GM13976 (cell line): ENCODE measurements at regions not wholly inside any gene's neighbourhood (a gene's known extent, or its start where the extent isn't known, plus 50 kb on each side); places are given as distances from the start of the nearest gene placed in this dataset.

ENCODE experiments used
- DNase-seq: peaks from one replicate; pipeline ENCODE4 v3.0.0; 2012; ENCODE audit warnings: low spot score
- CTCF ChIP-seq: IDR thresholded peaks from 2 replicates; pipeline ENCODE4 v1.5.1; 2012; ENCODE audit warnings: borderline replicate concordance, mild to moderate bottlenecking; ENCODE audit not compliant: insufficient read depth; ENCODE audit errors: extremely low read depth, missing control alignments, control extremely low read depth
- in situ Hi-C: fragments of 300-500 bp; cut with MboI; formaldehyde crosslinking; loops from one replicate; pipeline ENCODE4 v1.12.0; 2022; ENCODE audit warnings: low sequenced_read_pairs, mixed read lengths, inconsistent platforms; ENCODE audit not compliant: unreplicated experiment

GRCh38 chr4:85257817-85258370 is 217.1 kb upstream of the ARHGAP24 start:
- in situ Hi-C loops, result no loop called here

GRCh38 chr4:85260064-85260463 is 214.9 kb upstream of the ARHGAP24 start:
- DNase-seq, result no peak
- in situ Hi-C loops, result no loop called here
- TF ChIP-seq CTCF, result no peak

More at GRCh38 chr4:85257817-85258370, 217.1 kb upstream of the ARHGAP24 start:
- DNase-seq, result no peak
- TF ChIP-seq CTCF, result no peak

- no peak for TF ChIP-seq CTCF
These were observed 209.7 kb upstream of the ARHGAP24 start for GRCh38 chr4:85265234-85265633.

GRCh38 chr4:85268188-85268587 is 206.8 kb upstream of the ARHGAP24 start:
- in situ Hi-C loops, result no loop called here

More at GRCh38 chr4:85265234-85265633, 209.7 kb upstream of the ARHGAP24 start:
- in situ Hi-C loops, result no loop called here
- DNase-seq, result no peak

GRCh38 chr4:85268961-85269360 is 206.0 kb upstream of the ARHGAP24 start:
- in situ Hi-C loops, result no loop called here
- TF ChIP-seq CTCF, result no peak
- no peak for DNase-seq

More at GRCh38 chr4:85268188-85268587, 206.8 kb upstream of the ARHGAP24 start:
- DNase-seq, result no peak
- no peak for TF ChIP-seq CTCF

- no peak for DNase-seq
- TF ChIP-seq CTCF, result no peak
- in situ Hi-C loops, result no loop called here
These were observed 200.0 kb upstream of the ARHGAP24 start for GRCh38 chr4:85274955-85275354.
